Spleen (tissue), 7 donors: ENCODE measurements at regions not wholly inside any gene's neighbourhood (a gene's known extent, or its start where the extent isn't known, plus 50 kb on each side); places are given as distances from the start of the nearest gene placed in this dataset.

Experiments
- POLR2A ChIP-seq, 3 donors: fragments of 450-650 bp; IDR thresholded peaks; one replicate each; pipeline ENCODE4 v1.5.1; 2017; ENCODE audit warnings: antibody characterized with exemption in 3 of 3, mild to moderate bottlenecking in 1 of 3
- POLR2AphosphoS5 ChIP-seq, 3 donors: sonication (generic); formaldehyde crosslinking; IDR thresholded peaks; one replicate each; pipeline ENCODE4 v1.5.1; 2017; ENCODE audit warnings: antibody characterized with exemption in 3 of 3
- TF ChIP-seq, protein P1 (sequence below), 11 experiments: fragments of 200-600 bp in 7 of 11; fragments of 450-650 bp in 4 of 11; sonication (generic) in 4 of 11; IDR thresholded peaks in 8 of 11; conservative IDR thresholded peaks in 3 of 11; 1 replicate in 7 of 11; 2 replicates in 4 of 11; pipeline versions ENCODE4 v1.4.0 to v1.8.0; 2016 to 2021; ENCODE audit warnings: antibody characterized with exemption in 11 of 11, inconsistent platforms in 4 of 11, mild to moderate bottlenecking in 1 of 11
- donor health status: DM: no; HTN: no; CAD: no; lungs with moderate emphysema.
- donor health status: DM: no; HTN: no; CAD: no.
- donor health status: DM: no; HTN: no; CAD: no.

DNA sequence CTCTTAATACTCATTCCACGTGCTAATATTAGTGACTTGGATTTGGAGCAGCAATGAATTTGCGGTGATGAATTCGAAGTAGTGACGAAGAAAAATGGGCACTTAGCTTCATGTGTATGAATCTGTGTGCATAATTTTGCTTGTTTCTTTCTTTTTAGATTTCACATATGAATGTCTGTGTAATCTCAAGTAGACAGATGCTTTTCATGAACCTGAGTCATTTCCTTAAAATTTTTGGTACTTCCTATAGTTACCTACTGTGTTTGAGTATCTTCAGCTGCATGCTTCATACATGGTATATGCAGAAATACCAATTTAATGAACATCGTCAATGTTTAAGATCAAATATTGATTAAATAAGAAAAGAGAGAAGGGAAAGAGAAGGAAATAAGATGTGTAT lies 540.2 kb downstream of the RAB38 start:
- TF ChIP-seq, protein P1, sequence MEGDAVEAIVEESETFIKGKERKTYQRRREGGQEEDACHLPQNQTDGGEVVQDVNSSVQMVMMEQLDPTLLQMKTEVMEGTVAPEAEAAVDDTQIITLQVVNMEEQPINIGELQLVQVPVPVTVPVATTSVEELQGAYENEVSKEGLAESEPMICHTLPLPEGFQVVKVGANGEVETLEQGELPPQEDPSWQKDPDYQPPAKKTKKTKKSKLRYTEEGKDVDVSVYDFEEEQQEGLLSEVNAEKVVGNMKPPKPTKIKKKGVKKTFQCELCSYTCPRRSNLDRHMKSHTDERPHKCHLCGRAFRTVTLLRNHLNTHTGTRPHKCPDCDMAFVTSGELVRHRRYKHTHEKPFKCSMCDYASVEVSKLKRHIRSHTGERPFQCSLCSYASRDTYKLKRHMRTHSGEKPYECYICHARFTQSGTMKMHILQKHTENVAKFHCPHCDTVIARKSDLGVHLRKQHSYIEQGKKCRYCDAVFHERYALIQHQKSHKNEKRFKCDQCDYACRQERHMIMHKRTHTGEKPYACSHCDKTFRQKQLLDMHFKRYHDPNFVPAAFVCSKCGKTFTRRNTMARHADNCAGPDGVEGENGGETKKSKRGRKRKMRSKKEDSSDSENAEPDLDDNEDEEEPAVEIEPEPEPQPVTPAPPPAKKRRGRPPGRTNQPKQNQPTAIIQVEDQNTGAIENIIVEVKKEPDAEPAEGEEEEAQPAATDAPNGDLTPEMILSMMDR (IDR thresholded peaks at IDR 0.05 in 8 of 11, conservative IDR thresholded peaks at IDR 0.05 in 3 of 11), result no peak
- TF ChIP-seq POLR2A (IDR thresholded peaks at IDR 0.05) (no peak), POLR2AphosphoS5 (IDR thresholded peaks at IDR 0.05) (no peak)
